WERI-Rb-1 (cell line): ENCODE measurements at regions not wholly inside any gene's neighbourhood (a gene's known extent, or its start where the extent isn't known, plus 50 kb on each side); places are given as distances from the start of the nearest gene placed in this dataset.

Source experiments
- DNase-seq: peaks from one replicate; pipeline ENCODE4 v3.0.0-alpha.2; 2020
- H3K27ac ChIP-seq: fragments of 250-450 bp; sonication (Bioruptor Pico); 2 replicates; pipeline ENCODE4 v1.5.1; 2020; ENCODE audit warnings: mild to moderate bottlenecking, moderate library complexity
- H3K27me3 ChIP-seq: fragments of 250-450 bp; sonication (Bioruptor Pico); 2 replicates; pipeline ENCODE4 v1.5.1; 2021; ENCODE audit warnings: mild to moderate bottlenecking, low read depth, moderate library complexity; ENCODE audit not compliant: insufficient read depth, severe bottlenecking
- H3K36me3 ChIP-seq: fragments of 250-450 bp; sonication (Bioruptor Pico); 2 replicates; pipeline ENCODE4 v1.5.1; 2020; ENCODE audit warnings: mild to moderate bottlenecking, moderate library complexity
- H3K4me3 ChIP-seq: 2 replicates; pipeline ENCODE4 v1.5.1; 2011; ENCODE audit warnings: low read depth, mild to moderate bottlenecking, control low read depth, low read length
- H3K9me3 ChIP-seq: fragments of 250-450 bp; sonication (Bioruptor Pico); 2 replicates; pipeline ENCODE4 v1.5.1; 2021; ENCODE audit warnings: mild to moderate bottlenecking, moderate library complexity; ENCODE audit not compliant: severe bottlenecking
- CTCF ChIP-seq: IDR thresholded peaks from 2 replicates; pipeline ENCODE4 v1.5.1; 2011; ENCODE audit warnings: low read depth, mild to moderate bottlenecking, control low read depth, inconsistent platforms, low read length

- H3K36me3 ChIP-seq: no peaks in the 10 kb centered on the region
- no peak overlapping the region for H3K4me3 ChIP-seq
- peaks cover 71% of the 10 kb centered on the region for H3K27me3 ChIP-seq
- no peak for DNase-seq
- no peaks in the 10 kb centered on the region for H3K9me3 ChIP-seq
- TF ChIP-seq CTCF: no peak
- no peak overlapping the region for H3K27ac ChIP-seq
These were observed 57.7 kb downstream of the NKX2-2 start for GRCh38 chr20:21456207-21456606.

GRCh38 chr20:21453690-21454089, 56.4 kb upstream of the NKX2-4 start:
- Histone ChIP-seq H3K4me3 (no peak overlapping the region), H3K36me3 (no peaks in the 10 kb centered on the region), H3K27me3 (peaks cover 74% of the 10 kb centered on the region), H3K9me3 (no peaks in the 10 kb centered on the region), H3K27ac (no peak overlapping the region)
- DNase-seq: no peak
- no peak for TF ChIP-seq CTCF

- DNase-seq: no peak
- Histone ChIP-seq H3K4me3 (no peak overlapping the region), H3K27me3 (peaks cover 73% of the 10 kb centered on the region), H3K9me3 (no peaks in the 10 kb centered on the region), H3K27ac (no peak overlapping the region), H3K36me3 (no peaks in the 10 kb centered on the region)
- no peak for TF ChIP-seq CTCF
These were observed 53.2 kb upstream of the NKX2-4 start for GRCh38 chr20:21450572-21450971.
